Activated CD4-positive, alpha-beta T cell treated with anti-CD3 and anti-CD28 coated beads, Interleukin-2, amount 50 U/mL, for 48 hours (primary cell): ENCODE measurements at regions not wholly inside any gene's neighbourhood (a gene's known extent, or its start where the extent isn't known, plus 50 kb on each side); places are given as distances from the start of the nearest gene placed in this dataset.
"Not testable (repeated sequence)": the region's sequence is repeated elsewhere in the genome, so short reads cannot be mapped to it uniquely, and the experiment has no call there.

Source experiments
- DNase-seq, 2 experiments: peaks; one replicate each; pipeline ENCODE4 v3.0.0-alpha.2; 2020

DNA sequence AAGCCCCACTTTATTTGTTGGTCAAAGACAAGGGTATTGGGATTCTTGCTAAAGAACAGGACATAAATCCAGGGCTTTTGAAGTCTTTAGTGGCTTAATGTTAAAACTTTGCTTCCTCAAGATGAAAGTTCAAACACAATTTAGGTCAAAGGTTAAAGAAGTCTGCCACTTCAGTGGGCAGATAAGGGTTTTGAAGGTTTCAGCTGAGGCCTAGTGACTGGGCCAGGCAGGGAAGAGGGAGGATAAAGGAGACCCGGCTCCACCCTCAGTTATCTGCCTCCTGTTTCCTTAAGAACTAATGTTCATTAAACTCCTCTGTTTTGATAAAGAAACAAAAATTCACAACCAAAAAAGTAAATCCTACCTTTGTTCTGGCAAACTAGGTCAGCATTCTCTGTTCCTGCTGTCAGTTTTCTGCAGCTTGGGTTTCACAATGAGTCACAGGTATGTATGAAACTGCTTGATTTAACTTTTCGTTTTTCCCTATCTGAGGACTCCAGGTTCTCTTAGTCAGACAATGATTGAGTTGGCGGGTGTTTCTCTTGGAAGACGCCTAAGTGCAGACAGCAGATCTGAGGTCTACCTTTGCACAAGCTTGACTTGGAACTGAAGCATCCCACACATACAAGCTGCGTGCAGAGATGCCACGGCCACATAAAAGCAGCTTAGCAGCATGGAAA, 208.3 kb downstream of the EXOC5 start:
- peak; percentile 36 to 53 for DNase-seq

DNA sequence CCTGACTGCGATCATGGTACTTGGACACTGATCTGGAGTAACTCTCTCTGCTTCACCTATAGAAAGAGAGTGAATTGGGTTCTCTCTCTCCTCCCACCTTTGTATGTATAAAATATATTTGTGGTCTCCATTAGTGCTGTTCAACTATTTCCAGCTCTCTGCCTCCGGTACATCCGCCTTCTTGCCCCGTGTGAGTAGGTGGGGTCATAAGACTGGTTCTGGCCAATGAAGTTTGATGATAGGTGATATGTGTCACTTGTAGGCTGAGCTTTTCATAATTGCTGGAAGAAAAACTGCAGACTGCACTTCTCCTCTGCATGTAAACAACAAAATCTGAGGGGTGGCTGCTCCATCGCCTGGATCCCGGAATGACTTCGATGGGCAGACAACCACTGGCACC, 210.4 kb downstream of the EXOC5 start:
- no peak for DNase-seq

DNA sequence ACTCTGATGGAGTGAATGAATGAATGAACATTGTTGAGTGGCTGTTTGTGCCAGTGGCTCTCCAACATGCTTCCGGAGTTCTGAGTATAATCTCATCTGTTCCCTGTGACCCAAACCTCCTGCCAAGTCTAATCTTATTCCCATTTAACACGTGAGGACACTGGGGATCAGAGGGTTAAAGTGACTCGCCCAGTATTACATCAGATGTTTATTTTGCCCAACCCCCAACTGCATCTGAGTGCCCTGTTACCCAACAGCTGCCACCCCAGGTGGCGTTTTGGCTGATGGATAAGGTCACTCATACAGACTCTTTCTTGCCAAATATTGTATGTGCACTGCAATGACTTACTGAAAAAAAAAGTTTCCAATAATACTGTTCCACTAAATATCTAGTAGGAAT, 210.9 kb downstream of the EXOC5 start:
- DNase-seq: no peak

DNA sequence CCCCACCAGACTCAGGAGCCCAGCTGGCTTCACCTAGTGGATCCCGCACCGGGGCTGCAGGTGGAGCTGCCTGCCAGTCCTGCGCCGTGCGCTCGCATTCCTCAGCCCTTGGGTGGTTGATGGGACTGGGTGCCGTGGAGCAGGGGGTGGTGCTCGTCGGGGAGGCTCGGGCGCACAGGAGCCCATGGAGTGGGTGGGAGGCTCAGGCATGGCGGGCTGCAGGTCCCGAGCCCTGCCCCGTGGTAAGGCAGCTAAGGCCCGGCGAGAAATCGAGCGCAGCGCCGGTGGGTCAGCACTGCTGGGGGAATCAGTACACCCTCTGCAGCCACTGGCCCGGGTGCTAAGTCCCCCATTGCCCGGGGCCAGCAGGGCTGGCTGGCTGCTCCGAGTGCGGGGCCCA, 212.2 kb downstream of the EXOC5 start:
- DNase-seq: not testable (repeated sequence)

- DNase-seq: no peak
Measured at GRCh38 chr14:57052705-57053302, 215.9 kb downstream of the EXOC5 start.

- DNase-seq: no peak
Measured at GRCh38 chr14:57051633-57052032, 217.1 kb downstream of the EXOC5 start.

GRCh38 chr14:57049848-57050247, 218.9 kb downstream of the EXOC5 start:
- no peak for DNase-seq

- no peak for DNase-seq
Measured at GRCh38 chr14:57046175-57046574, 222.5 kb downstream of the EXOC5 start.

DNA sequence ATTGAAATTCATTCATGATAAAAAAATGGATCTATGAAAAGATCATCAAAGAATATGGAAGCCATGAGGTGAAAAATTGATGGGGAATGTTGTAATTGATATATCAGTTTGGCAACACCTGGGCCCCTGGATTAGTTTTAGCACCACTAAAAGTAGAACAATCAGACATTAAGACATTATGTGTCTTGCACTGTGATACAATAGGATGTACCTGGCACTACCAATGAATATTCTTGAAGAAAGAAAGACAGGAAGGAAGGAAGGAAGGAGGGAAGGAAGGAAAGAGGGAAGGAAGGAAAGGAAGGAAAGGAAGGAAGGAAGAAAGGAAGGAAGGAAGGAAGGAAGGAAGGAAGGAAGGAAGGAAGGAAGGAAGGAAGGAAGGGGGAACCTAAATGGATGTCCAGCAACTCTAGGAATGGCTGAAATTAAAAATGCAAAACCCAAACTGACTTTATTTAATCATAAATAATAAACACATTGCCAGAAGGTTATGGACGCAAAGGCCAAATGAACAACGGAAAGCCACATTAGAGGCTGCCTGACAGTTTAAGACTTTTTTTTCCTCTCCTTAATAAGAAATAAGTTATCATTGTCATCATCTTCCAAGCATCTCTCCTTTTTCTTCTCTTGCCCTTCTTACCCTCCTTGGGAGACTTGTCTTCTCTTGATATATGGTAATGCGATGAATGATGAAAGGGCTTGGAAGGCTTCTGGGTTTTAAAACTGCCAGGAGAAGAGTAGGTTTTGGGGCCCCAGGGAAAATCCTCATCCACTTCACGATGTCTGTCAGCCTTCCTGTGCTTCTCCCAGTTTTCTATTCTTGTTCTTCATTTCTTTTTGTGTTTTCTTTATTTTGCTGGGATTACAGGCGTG, 224.4 kb downstream of the EXOC5 start:
- not testable (repeated sequence) for DNase-seq

DNA sequence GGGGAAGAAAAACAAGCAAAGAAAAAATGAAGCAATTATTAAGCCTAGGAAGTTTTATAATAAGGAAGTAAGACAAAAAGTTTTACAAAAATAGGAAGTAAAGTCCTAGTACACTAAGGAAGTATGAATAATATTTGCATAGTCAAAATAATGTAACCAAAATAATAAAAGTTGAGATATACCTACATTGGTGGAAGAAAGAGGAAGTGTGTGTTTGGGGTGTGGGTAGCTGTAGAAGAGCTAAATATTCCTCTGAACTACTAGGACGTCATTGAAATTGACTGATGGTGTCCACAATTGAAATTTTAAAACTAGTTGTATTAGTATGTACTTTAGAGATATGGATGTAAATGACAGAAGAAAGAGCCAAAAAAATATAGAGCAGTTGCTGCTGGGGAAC, 228.4 kb upstream of the OTX2 start:
- no peak for DNase-seq

GRCh38 chr14:57031474-57031873, 221.2 kb upstream of the OTX2 start:
- no peak for DNase-seq

- no peak for DNase-seq
Measured at GRCh38 chr14:57029620-57030253, 219.5 kb upstream of the OTX2 start.

GRCh38 chr14:57025456-57025855, 215.2 kb upstream of the OTX2 start:
- DNase-seq: no peak

GRCh38 chr14:57022608-57023007, 212.3 kb upstream of the OTX2 start:
- no peak for DNase-seq

- DNase-seq: no peak
Measured at GRCh38 chr14:57018065-57018464, 207.8 kb upstream of the OTX2 start.

GRCh38 chr14:57013987-57014386, 203.7 kb upstream of the OTX2 start:
- no peak for DNase-seq

GRCh38 chr14:57009585-57010515, 199.6 kb upstream of the OTX2 start:
- no peak for DNase-seq

DNA sequence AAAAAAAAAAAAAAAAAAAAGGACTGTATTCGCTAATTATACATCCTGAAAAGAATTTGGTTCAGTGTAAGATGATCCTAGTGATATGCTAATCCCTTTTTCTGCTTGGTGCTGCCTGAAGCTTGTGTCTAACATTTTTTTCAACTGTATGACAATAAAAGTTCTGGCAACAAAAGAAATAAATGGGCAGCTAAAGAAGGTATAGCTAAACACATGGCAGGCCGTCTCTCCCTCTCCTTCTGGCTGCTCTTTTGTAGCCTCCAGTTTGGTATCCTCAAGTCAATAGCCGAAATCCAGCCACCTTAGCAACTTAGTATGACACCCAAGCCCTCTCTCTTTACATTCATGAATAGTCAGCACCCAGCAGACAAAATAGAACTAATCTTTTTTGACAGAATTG, 198.3 kb upstream of the OTX2 start:
- DNase-seq: no peak

- DNase-seq: no peak
Measured at GRCh38 chr14:56998728-56999127, 188.4 kb upstream of the OTX2 start.

- no peak for DNase-seq
Measured at GRCh38 chr14:56996721-56997399, 186.6 kb upstream of the OTX2 start.

- no peak for DNase-seq
Measured at GRCh38 chr14:56995010-56995409, 184.7 kb upstream of the OTX2 start.

DNA sequence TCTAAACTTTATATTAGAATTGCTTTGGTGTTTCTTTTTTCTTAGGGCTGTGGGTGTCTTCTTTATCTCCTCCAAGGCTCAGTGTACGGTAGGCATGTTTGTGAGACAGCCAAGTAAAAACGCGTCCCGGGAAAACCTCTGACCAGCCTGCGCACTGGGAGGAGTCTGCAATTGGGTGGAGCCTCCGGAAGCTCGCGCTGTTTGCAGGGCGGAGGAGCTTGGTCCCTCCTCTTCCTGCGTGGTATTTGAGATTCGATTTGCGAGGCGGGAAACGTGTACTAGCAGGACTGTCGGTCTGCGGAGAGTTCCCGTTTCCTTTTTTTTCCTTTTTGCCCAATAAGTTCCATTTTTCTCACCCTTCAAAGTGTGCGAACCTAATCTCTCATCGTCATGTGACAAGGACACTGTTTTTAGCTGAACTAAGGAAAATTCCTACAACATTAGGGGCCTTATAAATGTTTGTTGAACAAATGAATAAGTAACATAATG, 182.1 kb upstream of the OTX2 start:
- no peak for DNase-seq
